HL-60 (cell line): ENCODE measurements at regions not wholly inside any gene's neighbourhood (a gene's known extent, or its start where the extent isn't known, plus 50 kb on each side); places are given as distances from the start of the nearest gene placed in this dataset.

Experiments used
- DNase-seq, 2 experiments: peaks; one replicate each; pipeline ENCODE4 v3.0.0-alpha.2; 2010 to 2020; ENCODE audit warnings: low read depth in 1 of 2, low spot score in 1 of 2
- H3K27ac ChIP-seq: fragments of 250-450 bp; sonication (Bioruptor Pico); replicated peaks from 2 replicates; pipeline ENCODE4 v1.5.1; 2020; ENCODE audit warnings: mild to moderate bottlenecking, moderate library complexity
- H3K27me3 ChIP-seq: fragments of 250-450 bp; sonication (Bioruptor Pico); 2 replicates; pipeline ENCODE4 v1.5.1; 2021; ENCODE audit warnings: mild to moderate bottlenecking, moderate library complexity; ENCODE audit not compliant: insufficient read depth, poor library complexity, severe bottlenecking
- H3K4me3 ChIP-seq: replicated peaks from 2 replicates; pipeline ENCODE4 v1.5.1; 2011; ENCODE audit warnings: mild to moderate bottlenecking, control low read depth, low read length; ENCODE audit not compliant: insufficient read depth
- GABPA ChIP-seq: IDR thresholded peaks from 2 replicates; pipeline ENCODE4 v1.6.1; 2012; ENCODE audit warnings: low read depth
- POLR2AphosphoS5 ChIP-seq: IDR thresholded peaks from 2 replicates; pipeline ENCODE4 v1.6.1; 2012; ENCODE audit warnings: low read depth
- SPI1 ChIP-seq: IDR thresholded peaks from 2 replicates; pipeline ENCODE4 v1.6.1; 2012; ENCODE audit warnings: low read depth, mild to moderate bottlenecking, borderline replicate concordance
- TF ChIP-seq, protein P1 (sequence below): IDR thresholded peaks from one replicate; pipeline ENCODE4 v1.5.1; 2011; ENCODE audit warnings: low read length, control low read depth, inconsistent platforms; ENCODE audit not compliant: insufficient read depth
- TF ChIP-seq, protein P2 (sequence below): IDR thresholded peaks from 2 replicates; pipeline ENCODE4 v1.6.1; 2012; ENCODE audit warnings: low read depth; ENCODE audit not compliant: insufficient replicate concordance

DNA sequence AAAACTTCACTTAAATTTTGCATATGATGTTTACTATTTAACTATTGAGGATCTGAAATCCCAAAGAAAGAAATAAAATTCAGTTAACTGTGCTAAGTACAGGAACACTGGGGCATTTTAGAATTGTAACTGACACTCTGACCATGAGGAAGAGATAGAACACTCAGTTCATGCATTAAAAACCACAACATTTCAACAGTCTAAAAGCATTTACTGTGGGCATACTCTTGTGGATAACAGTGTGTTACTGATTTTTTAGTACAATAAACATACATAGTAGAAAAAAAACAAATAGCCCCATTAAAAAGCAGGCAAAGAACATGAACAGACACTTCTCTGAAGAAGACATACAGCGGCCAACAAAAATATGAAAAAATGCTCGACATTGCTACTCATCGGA lies 1122.7 kb upstream of the PIK3C3 start:
- Histone ChIP-seq H3K4me3 (no peak overlapping the region), H3K27ac (no peak overlapping the region), H3K27me3 (no peaks in the 10 kb centered on the region)
- DNase-seq = no peak
- no peak for TF ChIP-seq POLR2AphosphoS5
- TF ChIP-seq, protein P1, sequence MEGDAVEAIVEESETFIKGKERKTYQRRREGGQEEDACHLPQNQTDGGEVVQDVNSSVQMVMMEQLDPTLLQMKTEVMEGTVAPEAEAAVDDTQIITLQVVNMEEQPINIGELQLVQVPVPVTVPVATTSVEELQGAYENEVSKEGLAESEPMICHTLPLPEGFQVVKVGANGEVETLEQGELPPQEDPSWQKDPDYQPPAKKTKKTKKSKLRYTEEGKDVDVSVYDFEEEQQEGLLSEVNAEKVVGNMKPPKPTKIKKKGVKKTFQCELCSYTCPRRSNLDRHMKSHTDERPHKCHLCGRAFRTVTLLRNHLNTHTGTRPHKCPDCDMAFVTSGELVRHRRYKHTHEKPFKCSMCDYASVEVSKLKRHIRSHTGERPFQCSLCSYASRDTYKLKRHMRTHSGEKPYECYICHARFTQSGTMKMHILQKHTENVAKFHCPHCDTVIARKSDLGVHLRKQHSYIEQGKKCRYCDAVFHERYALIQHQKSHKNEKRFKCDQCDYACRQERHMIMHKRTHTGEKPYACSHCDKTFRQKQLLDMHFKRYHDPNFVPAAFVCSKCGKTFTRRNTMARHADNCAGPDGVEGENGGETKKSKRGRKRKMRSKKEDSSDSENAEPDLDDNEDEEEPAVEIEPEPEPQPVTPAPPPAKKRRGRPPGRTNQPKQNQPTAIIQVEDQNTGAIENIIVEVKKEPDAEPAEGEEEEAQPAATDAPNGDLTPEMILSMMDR = no peak

DNA sequence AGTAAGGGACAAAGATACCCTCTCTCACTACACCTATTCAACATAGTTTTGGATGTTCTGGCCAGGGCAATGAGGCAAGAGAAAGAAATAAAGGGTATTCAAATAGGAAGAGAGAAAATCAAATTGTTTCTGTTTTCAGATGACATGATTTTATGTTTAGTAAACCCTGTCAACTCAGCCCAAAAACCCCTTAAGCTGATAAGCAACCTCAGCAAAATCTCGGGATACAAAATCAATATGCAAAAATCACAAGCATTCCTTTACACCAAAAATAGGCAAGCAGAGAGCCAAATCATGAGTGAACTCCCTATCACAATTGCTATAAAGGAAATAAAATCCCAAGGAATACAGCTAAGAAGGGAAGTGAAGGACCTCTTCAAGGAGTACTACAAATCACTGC lies 1130.7 kb upstream of the PIK3C3 start:
- no peak for DNase-seq
- Histone ChIP-seq H3K27ac (no peak overlapping the region), H3K27me3 (no peaks in the 10 kb centered on the region), H3K4me3 (no peak overlapping the region)
- TF ChIP-seq, protein P2, sequence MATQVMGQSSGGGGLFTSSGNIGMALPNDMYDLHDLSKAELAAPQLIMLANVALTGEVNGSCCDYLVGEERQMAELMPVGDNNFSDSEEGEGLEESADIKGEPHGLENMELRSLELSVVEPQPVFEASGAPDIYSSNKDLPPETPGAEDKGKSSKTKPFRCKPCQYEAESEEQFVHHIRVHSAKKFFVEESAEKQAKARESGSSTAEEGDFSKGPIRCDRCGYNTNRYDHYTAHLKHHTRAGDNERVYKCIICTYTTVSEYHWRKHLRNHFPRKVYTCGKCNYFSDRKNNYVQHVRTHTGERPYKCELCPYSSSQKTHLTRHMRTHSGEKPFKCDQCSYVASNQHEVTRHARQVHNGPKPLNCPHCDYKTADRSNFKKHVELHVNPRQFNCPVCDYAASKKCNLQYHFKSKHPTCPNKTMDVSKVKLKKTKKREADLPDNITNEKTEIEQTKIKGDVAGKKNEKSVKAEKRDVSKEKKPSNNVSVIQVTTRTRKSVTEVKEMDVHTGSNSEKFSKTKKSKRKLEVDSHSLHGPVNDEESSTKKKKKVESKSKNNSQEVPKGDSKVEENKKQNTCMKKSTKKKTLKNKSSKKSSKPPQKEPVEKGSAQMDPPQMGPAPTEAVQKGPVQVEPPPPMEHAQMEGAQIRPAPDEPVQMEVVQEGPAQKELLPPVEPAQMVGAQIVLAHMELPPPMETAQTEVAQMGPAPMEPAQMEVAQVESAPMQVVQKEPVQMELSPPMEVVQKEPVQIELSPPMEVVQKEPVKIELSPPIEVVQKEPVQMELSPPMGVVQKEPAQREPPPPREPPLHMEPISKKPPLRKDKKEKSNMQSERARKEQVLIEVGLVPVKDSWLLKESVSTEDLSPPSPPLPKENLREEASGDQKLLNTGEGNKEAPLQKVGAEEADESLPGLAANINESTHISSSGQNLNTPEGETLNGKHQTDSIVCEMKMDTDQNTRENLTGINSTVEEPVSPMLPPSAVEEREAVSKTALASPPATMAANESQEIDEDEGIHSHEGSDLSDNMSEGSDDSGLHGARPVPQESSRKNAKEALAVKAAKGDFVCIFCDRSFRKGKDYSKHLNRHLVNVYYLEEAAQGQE = no peak
- TF ChIP-seq, protein P1 = no peak
- TF ChIP-seq POLR2AphosphoS5 = no peak
- no peak for TF ChIP-seq GABPA
- TF ChIP-seq SPI1 = no peak

DNA sequence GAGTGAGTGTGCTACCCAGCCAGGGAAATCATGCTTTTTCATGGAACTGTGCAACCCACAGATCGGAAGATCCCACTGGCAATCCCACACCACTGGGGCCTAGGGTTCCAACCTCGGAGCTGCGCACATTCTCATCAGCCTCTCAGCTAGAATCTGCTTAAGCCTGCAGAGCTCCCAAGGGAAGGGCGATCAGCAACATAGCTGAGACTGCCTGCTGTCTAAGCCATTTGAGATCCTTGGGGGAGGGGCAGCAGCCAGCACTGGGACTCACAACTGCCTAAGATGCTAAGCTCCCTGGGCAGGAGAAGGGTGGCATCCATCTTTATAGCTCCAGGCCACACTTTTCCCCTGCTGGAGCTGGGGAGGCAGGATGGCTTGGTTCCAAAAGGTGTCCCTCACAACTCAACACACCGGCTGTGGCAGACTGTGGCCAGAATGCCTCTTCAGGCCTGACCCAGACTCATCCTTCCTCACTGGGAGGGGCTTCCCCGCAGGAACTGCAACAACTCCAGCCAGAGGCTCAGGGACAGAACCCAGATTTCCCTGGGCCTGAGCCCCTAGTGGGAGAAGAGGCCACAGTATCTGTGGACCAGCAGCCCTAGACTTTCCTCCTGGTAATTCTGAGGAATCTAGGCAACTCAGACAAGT lies 1133.3 kb upstream of the PIK3C3 start:
- DNase-seq = no peak
- no peaks in the 10 kb centered on the region for H3K27me3 ChIP-seq
- H3K4me3 ChIP-seq = no peak overlapping the region
- no peak overlapping the region for H3K27ac ChIP-seq
- TF ChIP-seq, protein P2 = no peak
- TF ChIP-seq, protein P1 = no peak
- TF ChIP-seq SPI1 (no peak), GABPA (no peak), POLR2AphosphoS5 (no peak)

DNA sequence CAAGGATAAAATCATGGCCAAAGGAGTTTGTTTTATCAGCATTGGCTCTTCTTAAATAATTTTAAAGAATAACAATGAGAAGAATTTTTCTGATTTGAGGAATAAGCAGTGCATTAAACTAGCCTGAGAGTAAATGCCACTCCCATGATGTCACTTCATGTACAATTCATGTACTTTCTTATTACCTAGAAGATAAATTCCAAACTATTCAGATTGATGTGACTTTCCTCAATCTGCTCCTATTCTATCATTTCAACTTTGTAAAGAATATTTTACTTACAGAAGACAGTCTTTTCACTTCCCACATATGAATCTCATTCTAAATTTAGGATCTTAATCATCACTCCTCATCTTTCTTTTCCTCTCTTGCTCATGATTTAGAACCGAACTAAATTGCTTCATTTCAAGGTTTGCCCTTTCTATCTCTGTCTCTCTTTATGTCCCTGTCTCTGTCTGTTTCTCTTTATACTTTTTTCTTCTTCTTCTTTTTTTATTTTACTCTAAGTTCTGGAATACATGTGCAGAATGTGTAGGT lies 1142.0 kb upstream of the PIK3C3 start:
- no peak for TF ChIP-seq SPI1
- TF ChIP-seq, protein P1 = no peak
- no peak for TF ChIP-seq GABPA
- TF ChIP-seq, protein P2 = no peak
- no peak for TF ChIP-seq POLR2AphosphoS5
- H3K4me3 ChIP-seq = no peak overlapping the region
- H3K27me3 ChIP-seq = no peaks in the 10 kb centered on the region
- DNase-seq = no peak
- H3K27ac ChIP-seq = no peak overlapping the region
